NCI-H510A (cell line): ENCODE measurements at regions not wholly inside any gene's neighbourhood (a gene's known extent, or its start where the extent isn't known, plus 50 kb on each side); places are given as distances from the start of the nearest gene placed in this dataset.

ENCODE experiments used
- DNase-seq: peaks from one replicate; lab custom pipeline; 2025; lab: John Stamatoyannopoulos, UW

- no peak for DNase-seq
Measured at GRCh38 chr13:86737334-86737932, 933.7 kb upstream of the SLITRK5 start.

DNA sequence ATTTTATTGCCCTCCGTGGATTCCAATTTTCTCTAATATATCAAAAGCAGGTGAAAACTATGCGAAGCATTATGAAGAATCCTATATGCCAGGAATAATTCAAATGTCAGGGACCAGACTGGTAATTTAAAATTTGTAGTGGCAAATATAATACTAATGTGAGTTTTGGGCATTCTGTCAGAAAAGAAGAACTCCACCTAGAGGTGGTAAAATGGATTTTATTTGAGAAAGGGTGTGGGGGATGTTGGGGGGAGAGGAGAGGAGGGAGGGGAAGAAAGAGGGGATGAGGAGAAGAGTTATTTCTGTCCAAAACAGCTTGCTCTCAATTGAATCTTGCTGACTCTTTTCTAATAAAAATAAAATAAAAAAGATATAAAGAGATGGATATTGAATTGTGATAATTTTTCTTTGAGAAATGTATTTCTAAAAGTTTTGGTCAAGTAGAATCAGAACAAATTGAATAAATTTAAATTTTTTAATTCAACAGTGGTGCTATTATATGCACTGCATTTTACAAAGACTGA lies 929.3 kb upstream of the SLITRK5 start:
- no peak for DNase-seq

DNA sequence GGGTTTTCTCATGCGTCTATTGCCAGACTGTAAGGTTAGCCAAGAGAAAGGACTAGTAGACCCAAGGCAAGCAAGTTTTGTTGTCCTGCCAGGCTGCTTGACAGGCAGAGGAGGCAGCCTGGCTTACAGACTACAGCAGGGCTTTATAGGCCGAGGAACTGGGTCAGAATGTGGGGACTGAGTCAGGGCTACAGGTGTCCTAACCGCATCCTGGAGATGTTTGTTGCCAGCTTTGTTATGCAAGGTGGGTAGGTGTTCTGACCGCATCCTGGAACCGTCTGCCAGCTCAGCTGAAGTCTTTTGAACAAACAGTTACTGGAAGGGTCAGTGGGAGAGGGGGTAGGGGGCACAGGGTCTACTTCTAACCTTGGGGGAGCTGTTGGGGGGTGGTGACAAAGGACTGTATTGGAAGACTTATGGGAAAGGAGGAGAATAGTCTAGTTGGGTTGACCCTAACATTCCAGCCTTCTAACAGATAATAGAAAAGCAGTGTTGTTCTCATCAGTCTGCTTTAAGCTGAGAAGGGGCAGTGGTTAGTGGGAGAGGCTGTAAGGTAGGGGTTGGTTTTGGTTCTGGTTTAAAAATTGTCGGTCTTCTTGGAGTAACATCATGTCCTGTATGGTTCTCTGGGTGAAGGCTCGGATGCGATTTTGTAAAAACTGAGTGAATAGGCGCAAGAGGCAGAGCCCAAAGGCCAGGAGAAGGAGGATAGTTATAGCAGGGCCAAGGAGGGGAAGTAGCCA lies 913.8 kb upstream of the SLITRK5 start:
- DNase-seq = no peak

GRCh38 chr13:86758116-86758515 lies 913.1 kb upstream of the SLITRK5 start:
- no peak for DNase-seq

GRCh38 chr13:86760620-86761019 lies 910.6 kb upstream of the SLITRK5 start:
- DNase-seq = no peak

DNA sequence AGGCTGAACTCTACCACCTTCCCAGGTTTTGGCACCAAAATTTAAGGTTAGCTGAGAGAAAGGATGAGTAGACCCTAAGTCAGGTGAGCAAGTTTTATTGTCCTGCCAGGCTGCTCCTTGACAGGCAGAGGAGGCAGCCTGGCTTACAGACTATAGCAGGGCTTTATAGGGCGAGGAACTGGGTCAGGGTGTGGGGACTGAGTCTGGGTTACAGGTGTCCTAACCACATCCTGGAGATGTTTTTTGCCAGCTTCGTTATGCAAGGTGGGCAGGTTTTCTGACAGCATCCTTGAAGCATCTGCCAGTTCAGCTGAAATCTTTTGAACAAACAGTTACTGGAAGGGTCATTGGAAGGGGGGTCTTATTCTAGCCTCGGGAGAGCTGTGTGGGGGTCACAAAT lies 905.7 kb upstream of the SLITRK5 start:
- DNase-seq = no peak

GRCh38 chr13:86788616-86789015 lies 882.6 kb upstream of the SLITRK5 start:
- DNase-seq = no peak

- no peak for DNase-seq
Measured at GRCh38 chr13:86792153-86792651, 879.0 kb upstream of the SLITRK5 start.

- DNase-seq = no peak
Measured at GRCh38 chr13:86795858-86796257, 875.3 kb upstream of the SLITRK5 start.

DNA sequence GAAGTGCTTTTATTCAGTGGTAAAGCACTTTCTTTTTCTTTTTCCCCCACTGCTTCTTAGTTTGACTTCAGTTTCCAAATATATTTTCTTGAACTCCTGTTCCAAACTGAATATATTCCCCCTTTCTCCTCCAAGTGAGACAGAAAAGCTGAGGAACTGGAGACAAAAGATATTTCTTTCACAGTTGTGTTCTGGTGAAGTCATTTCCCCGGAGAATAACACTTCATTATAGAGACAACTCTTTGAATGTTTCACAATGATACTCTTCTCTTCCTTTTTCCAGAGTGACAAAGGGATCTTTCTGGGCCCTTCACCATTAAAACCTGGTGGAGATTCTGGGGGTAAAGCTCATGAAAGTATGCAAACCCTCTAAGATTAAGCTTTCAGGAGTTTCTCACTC lies 860.8 kb upstream of the SLITRK5 start:
- DNase-seq = no peak

GRCh38 chr13:86813198-86813597 lies 858.0 kb upstream of the SLITRK5 start:
- peak; percentile 2 for DNase-seq

- no peak for DNase-seq
Measured at GRCh38 chr13:86825410-86825809, 845.8 kb upstream of the SLITRK5 start.

DNA sequence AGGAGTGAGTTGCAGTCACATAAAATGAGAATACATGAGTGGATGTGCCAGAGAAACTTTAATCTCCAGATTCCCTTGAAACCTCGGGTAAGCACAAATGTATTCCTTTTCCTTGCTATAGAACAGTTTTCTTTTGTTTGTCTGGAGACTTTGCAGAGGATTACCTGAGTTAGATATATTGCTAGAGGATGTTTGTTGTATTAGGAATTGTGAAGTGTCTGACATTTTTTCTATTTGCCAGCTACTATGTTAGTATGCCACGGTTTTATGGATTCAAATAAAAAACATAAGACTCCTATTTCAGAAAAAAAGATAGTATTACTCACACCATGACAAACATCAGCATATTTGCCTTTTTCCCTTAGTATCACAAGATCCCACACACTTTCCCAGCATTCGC lies 844.9 kb upstream of the SLITRK5 start:
- no peak for DNase-seq

DNA sequence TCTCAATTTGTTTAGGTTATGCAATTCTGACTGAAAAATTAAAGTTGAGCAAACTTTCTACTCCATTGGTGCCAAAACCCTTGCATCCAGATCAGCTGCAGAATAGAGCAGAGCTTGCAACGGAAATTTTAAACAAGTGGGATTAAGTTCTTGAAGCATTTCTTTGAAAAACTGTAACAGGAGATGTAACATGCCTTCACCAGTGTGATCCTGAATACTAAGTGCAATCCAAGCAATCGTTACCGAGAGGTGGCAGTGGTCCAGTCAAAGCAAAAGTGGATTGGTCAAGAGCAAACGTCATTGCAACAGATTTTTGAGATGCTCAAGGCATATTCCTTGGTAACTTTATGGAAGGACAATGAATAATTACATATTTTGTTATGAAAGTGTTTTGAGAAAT lies 841.1 kb upstream of the SLITRK5 start:
- DNase-seq = no peak

DNA sequence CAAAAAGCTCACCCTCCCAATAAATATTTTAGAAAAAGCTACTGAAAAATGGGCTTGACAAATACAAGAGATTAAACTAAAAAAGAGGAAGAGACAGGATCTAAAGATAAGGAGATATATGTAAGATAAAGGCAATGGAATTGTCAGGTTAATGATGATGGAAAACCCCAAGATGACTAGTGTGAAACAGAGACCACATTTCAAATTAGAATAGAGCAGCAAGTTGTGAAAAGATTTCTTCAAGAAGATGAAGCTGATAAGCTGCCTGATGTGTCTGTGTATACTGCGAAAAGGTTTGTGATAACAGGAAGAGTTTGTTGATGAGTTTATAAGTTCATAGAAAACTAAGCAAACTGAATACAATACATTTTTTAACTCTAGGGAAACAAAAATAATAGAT lies 840.1 kb upstream of the SLITRK5 start:
- no peak for DNase-seq

DNA sequence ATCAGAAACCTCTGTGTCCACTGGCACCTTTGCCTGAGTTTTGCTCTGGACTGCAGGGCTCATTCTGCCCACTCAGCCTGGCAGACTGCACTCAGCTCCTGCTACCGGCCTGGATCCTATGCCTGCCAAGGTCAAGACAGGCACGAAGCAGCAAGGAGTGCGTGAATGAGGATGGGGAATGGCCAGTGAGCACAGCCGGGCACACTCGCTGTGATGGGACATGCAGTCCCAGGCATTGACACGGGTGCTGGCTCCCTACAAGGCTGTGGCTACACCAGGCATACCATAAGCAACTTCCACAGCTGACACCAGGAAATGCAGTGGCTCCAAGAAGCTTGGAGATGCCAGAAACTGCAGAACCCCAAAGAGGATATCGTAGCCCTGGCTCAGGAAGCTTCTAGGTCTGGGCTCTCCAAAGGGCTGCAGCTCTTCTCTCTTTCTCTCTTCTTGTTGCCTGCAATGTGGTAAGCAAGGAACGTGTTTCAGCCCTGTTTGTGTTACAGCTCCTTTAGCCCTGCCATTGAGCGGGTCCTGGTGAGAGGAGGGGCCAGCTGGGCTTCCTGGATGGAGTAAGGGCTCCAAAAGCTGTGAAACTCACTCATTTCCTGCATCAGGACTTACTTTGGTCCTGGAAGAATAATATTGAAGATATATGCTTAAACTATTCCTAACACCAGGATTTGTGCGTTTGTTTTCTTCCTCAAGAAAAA lies 832.6 kb upstream of the SLITRK5 start:
- DNase-seq = no peak

- DNase-seq = no peak
Measured at GRCh38 chr13:86839221-86839620, 832.0 kb upstream of the SLITRK5 start.

GRCh38 chr13:86840250-86841191 lies 830.6 kb upstream of the SLITRK5 start:
- DNase-seq = no peak

GRCh38 chr13:86841264-86841663 lies 829.9 kb upstream of the SLITRK5 start:
- DNase-seq = no peak

DNA sequence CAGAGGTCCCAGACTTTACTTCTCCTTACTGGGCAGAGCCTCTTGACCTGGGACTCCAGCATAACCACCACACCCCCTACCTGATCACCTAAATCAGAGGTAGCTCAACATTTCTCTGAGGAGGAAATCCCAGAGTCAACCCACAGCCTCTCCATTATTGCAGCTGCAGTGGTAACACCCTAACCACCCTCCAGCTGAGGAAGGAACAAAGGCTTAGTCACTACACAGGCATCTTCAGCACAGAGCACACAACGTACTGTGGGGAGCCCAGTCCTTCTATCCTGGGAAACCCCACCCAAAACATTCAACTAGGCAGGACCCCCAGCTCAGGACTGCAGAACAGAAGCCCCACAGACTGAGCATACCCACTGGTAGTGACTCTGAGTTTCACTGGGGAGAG lies 824.7 kb upstream of the SLITRK5 start:
- DNase-seq = no peak

DNA sequence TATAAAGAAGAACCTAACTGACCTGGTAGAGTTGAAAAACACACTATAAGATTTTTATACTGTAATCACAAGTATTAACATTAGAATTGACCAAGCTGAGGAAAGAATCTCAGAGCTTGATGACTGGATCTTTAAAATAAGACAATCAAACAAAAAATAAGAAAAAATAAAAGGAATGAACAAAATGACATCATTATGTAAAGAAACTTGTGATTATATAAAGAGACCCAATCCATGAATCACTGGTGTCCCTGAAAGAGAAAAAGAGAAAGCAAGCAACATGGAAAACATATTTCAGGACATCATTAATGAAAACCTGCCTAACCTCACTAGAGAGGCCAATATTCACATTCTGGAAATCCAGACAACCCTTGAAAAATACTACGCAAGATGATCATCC lies 822.5 kb upstream of the SLITRK5 start:
- DNase-seq = no peak

DNA sequence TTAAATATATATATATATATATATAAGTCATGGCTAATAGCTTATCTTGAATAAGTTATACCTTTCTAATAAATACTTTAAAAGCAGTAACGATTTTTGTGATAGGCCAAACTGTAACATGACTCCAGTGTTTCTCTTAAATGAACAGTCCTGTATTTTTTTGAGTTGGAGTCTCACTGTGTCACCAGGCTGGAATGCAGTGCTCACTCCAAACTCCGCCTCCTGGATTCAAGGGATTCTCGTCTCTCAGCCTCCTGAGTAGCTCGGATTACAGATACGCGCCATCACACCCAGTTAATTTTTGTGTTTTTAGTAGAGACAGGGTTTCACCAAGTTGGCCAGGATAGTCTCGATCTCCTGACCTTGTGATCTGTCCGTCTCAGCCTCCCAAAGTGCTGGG lies 814.2 kb upstream of the SLITRK5 start:
- DNase-seq = no peak
